Kidney epithelial cell (primary cell): ENCODE measurements at regions not wholly inside any gene's neighbourhood (a gene's known extent, or its start where the extent isn't known, plus 50 kb on each side); places are given as distances from the start of the nearest gene placed in this dataset.
"Not testable (repeated sequence)": the region's sequence is repeated elsewhere in the genome, so short reads cannot be mapped to it uniquely, and the experiment has no call there.

ENCODE experiments used
- DNase-seq: peaks from one replicate; pipeline ENCODE4 v3.0.0-alpha.2; 2010; ENCODE audit warnings: low read depth
- H3K27me3 ChIP-seq: 2 replicates; pipeline ENCODE4 v1.6.0; 2011; ENCODE audit warnings: low read length; ENCODE audit not compliant: control insufficient read depth, insufficient read depth
- H3K36me3 ChIP-seq: 2 replicates; pipeline ENCODE4 v1.5.1; 2011; ENCODE audit warnings: low read length; ENCODE audit not compliant: control insufficient read depth, insufficient read depth
- H3K4me3 ChIP-seq: 2 replicates; pipeline ENCODE4 v1.5.1; 2011; ENCODE audit warnings: low read depth, mild to moderate bottlenecking, control low read depth, low read length
- CTCF ChIP-seq: IDR thresholded peaks from 2 replicates; pipeline ENCODE4 v1.5.1; 2011; ENCODE audit warnings: mild to moderate bottlenecking, moderate library complexity, low read length, control low read depth, inconsistent platforms; ENCODE audit not compliant: insufficient read depth, poor library complexity, severe bottlenecking

- DNase-seq, result no peak
- Histone ChIP-seq H3K4me3 (no peak overlapping the region), H3K36me3 (no peaks in the 10 kb centered on the region), H3K27me3 (no peaks in the 10 kb centered on the region)
- TF ChIP-seq CTCF, result no peak
These were observed 676.4 kb upstream of the NRP1 start for GRCh38 chr10:34010891-34011290.

GRCh38 chr10:34010228-34010627 lies 675.8 kb upstream of the NRP1 start:
- H3K27me3 ChIP-seq, H3K4me3 ChIP-seq, H3K36me3 ChIP-seq, DNase-seq: not testable (repeated sequence)

- Histone ChIP-seq H3K36me3 (no peaks in the 10 kb centered on the region), H3K27me3 (no peaks in the 10 kb centered on the region), H3K4me3 (no peak overlapping the region)
- no peak for TF ChIP-seq CTCF
- DNase-seq, result no peak
These were observed 674.2 kb upstream of the NRP1 start for GRCh38 chr10:34008656-34009055.

GRCh38 chr10:34006471-34006870 lies 672.0 kb upstream of the NRP1 start:
- Histone ChIP-seq H3K4me3 (no peak overlapping the region), H3K27me3 (no peaks in the 10 kb centered on the region), H3K36me3 (no peaks in the 10 kb centered on the region)
- DNase-seq, result no peak
- TF ChIP-seq CTCF, result no peak

GRCh38 chr10:34003561-34003960 lies 669.1 kb upstream of the NRP1 start:
- TF ChIP-seq CTCF, result no peak
- Histone ChIP-seq H3K4me3 (no peak overlapping the region), H3K36me3 (no peaks in the 10 kb centered on the region), H3K27me3 (no peaks in the 10 kb centered on the region)
- no peak for DNase-seq

GRCh38 chr10:34002896-34003295 lies 668.4 kb upstream of the NRP1 start:
- TF ChIP-seq CTCF, result no peak
- Histone ChIP-seq H3K36me3 (no peaks in the 10 kb centered on the region), H3K27me3 (no peaks in the 10 kb centered on the region), H3K4me3 (no peak overlapping the region)
- no peak for DNase-seq
